Lower leg skin (tissue), 3 donors: ENCODE measurements at regions not wholly inside any gene's neighbourhood (a gene's known extent, or its start where the extent isn't known, plus 50 kb on each side); places are given as distances from the start of the nearest gene placed in this dataset.

Experiments
- POLR2A ChIP-seq, 2 donors: fragments of 450-650 bp; IDR thresholded peaks; one replicate each; pipeline ENCODE4 v1.6.1; 2016 to 2017; ENCODE audit warnings: antibody characterized with exemption in 2 of 2, mild to moderate bottlenecking in 1 of 2, moderate library complexity in 1 of 2
- TF ChIP-seq, protein P1 (sequence below), 3 donors: fragments of 450-650 bp; IDR thresholded peaks; one replicate each; pipeline ENCODE4 v1.5.1; 2016; ENCODE audit warnings: antibody characterized with exemption in 3 of 3, mild to moderate bottlenecking in 3 of 3, moderate library complexity in 2 of 3

GRCh38 chr2:66634784-66635183 is 199.9 kb downstream of the MEIS1 start:
- TF ChIP-seq, protein P1, sequence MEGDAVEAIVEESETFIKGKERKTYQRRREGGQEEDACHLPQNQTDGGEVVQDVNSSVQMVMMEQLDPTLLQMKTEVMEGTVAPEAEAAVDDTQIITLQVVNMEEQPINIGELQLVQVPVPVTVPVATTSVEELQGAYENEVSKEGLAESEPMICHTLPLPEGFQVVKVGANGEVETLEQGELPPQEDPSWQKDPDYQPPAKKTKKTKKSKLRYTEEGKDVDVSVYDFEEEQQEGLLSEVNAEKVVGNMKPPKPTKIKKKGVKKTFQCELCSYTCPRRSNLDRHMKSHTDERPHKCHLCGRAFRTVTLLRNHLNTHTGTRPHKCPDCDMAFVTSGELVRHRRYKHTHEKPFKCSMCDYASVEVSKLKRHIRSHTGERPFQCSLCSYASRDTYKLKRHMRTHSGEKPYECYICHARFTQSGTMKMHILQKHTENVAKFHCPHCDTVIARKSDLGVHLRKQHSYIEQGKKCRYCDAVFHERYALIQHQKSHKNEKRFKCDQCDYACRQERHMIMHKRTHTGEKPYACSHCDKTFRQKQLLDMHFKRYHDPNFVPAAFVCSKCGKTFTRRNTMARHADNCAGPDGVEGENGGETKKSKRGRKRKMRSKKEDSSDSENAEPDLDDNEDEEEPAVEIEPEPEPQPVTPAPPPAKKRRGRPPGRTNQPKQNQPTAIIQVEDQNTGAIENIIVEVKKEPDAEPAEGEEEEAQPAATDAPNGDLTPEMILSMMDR (IDR thresholded peaks at IDR 0.05): no peak
- TF ChIP-seq POLR2A (IDR thresholded peaks at IDR 0.05): no peak
